GM23338 (cell line): ENCODE measurements at regions not wholly inside any gene's neighbourhood (a gene's known extent, or its start where the extent isn't known, plus 50 kb on each side); places are given as distances from the start of the nearest gene placed in this dataset.

ENCODE experiments used
- ATAC-seq: fragments of 200-7000 bp; cut with Tn5 transposase; 3 replicates; pipeline ENCODE4 v1.9.1; 2020
- DNase-seq: peaks from one replicate; pipeline ENCODE4 v3.0.0-alpha.2; 2015; ENCODE audit warnings: low spot score
- H2AFZ ChIP-seq: fragments of 200-600 bp; sonication (generic); 2 replicates; pipeline ENCODE4 v1.8.0; 2016; ENCODE audit warnings: antibody characterized with exemption, mild to moderate bottlenecking, moderate library complexity
- H3F3A ChIP-seq: fragments of 200-600 bp; sonication (generic); replicated peaks from 2 replicates; pipeline ENCODE4 v1.8.0; 2017; ENCODE audit warnings: antibody characterized with exemption, mixed run types, low read depth
- H3K27ac ChIP-seq: fragments of 200-600 bp; sonication (generic); 2 replicates; pipeline ENCODE4 v1.6.1; 2016; ENCODE audit warnings: low read depth
- H3K27me3 ChIP-seq: fragments of 200-600 bp; sonication (generic); 2 replicates; pipeline ENCODE4 v1.8.0; 2016; ENCODE audit warnings: mild to moderate bottlenecking, mixed run types, moderate library complexity; ENCODE audit not compliant: insufficient read depth
- H3K36me3 ChIP-seq: fragments of 200-600 bp; sonication (generic); 2 replicates; pipeline ENCODE4 v1.8.0; 2016; ENCODE audit warnings: mild to moderate bottlenecking; ENCODE audit not compliant: insufficient read depth
- H3K4me1 ChIP-seq: fragments of 200-600 bp; sonication (generic); 2 replicates; pipeline ENCODE4 v1.8.0; 2016; ENCODE audit warnings: mild to moderate bottlenecking, moderate library complexity; ENCODE audit not compliant: insufficient read depth
- H3K4me2 ChIP-seq: fragments of 200-600 bp; sonication (generic); 2 replicates; pipeline ENCODE4 v1.7.1; 2017; ENCODE audit warnings: mixed run types
- H3K4me3 ChIP-seq: fragments of 200-600 bp; sonication (generic); 2 replicates; pipeline ENCODE4 v1.6.1; 2016; ENCODE audit warnings: mixed run types
- H3K79me2 ChIP-seq: fragments of 200-600 bp; sonication (generic); replicated peaks from 2 replicates; pipeline ENCODE4 v1.8.0; 2017; ENCODE audit warnings: mild to moderate bottlenecking; ENCODE audit not compliant: insufficient read depth
- H3K9me2 ChIP-seq: fragments of 200-600 bp; sonication (generic); 2 replicates; pipeline ENCODE4 v1.8.0; 2017; ENCODE audit not compliant: insufficient read depth
- H4K20me1 ChIP-seq: fragments of 200-600 bp; sonication (generic); replicated peaks from 2 replicates; pipeline ENCODE4 v1.8.0; 2017; ENCODE audit warnings: mild to moderate bottlenecking; ENCODE audit not compliant: insufficient read depth
- H3K27ac Mint-ChIP-seq: 2 replicates; pipeline ENCODE4 v1.8.0; 2020; ENCODE audit warnings: inconsistent platforms, mild to moderate bottlenecking, moderate library complexity, mixed read lengths
- H3K27me3 Mint-ChIP-seq: 3 replicates; pipeline ENCODE4 v1.8.0; 2022; ENCODE audit warnings: low read depth, mild to moderate bottlenecking, moderate library complexity, mixed read lengths, inconsistent platforms; ENCODE audit not compliant: insufficient read depth, poor library complexity
- H3K36me3 Mint-ChIP-seq: 3 replicates; pipeline ENCODE4 v1.8.0; 2021; ENCODE audit warnings: low read depth, mild to moderate bottlenecking, inconsistent platforms, moderate library complexity, mixed read lengths
- H3K4me1 Mint-ChIP-seq: 3 replicates; pipeline ENCODE4 v1.8.0; 2020; ENCODE audit warnings: mild to moderate bottlenecking, inconsistent platforms, mixed read lengths
- H3K4me3 Mint-ChIP-seq: 3 replicates; pipeline ENCODE4 v1.8.0; 2021; ENCODE audit warnings: moderate library complexity, mild to moderate bottlenecking, inconsistent platforms, mixed read lengths
- H3K9me3 Mint-ChIP-seq: 3 replicates; pipeline ENCODE4 v1.8.0; 2020; ENCODE audit warnings: moderate library complexity, mild to moderate bottlenecking, inconsistent platforms, mixed read lengths
- CREB1 ChIP-seq: fragments of 250-450 bp; sonication (Bioruptor Pico); IDR thresholded peaks from 2 replicates; pipeline ENCODE4 v1.5.0; 2020; ENCODE audit warnings: low read depth, mild to moderate bottlenecking, moderate library complexity
- CTCF ChIP-seq, 2 experiments: fragments of 200-600 bp in 1 of 2; sonication (generic) in 1 of 2; conservative IDR thresholded peaks; 2 replicates each; pipeline versions ENCODE4 v1.5.1 to v1.6.1; 2016 to 2017; ENCODE audit warnings: antibody characterized with exemption in 2 of 2, low read depth in 2 of 2, mild to moderate bottlenecking in 2 of 2, moderate library complexity in 1 of 2
- ETS1 ChIP-seq: IDR thresholded peaks from 2 replicates; pipeline ENCODE4 v1.6.1; 2016; ENCODE audit warnings: antibody characterized with exemption
- EZH2 ChIP-seq: fragments of 200-600 bp; sonication (generic); IDR thresholded peaks from one replicate; pipeline ENCODE4 v1.8.0; 2017; ENCODE audit warnings: antibody characterized with exemption, mild to moderate bottlenecking, low read depth; ENCODE audit not compliant: unreplicated experiment
- EZH2phosphoT487 ChIP-seq: fragments of 200-600 bp; sonication (generic); IDR thresholded peaks from one replicate; pipeline ENCODE4 v1.8.1; 2018; ENCODE audit warnings: antibody characterized with exemption; ENCODE audit not compliant: unreplicated experiment
- JUNB ChIP-seq: IDR thresholded peaks from one replicate; pipeline ENCODE4 v1.6.1; 2016; ENCODE audit warnings: antibody characterized with exemption; ENCODE audit not compliant: unreplicated experiment
- NANOG ChIP-seq: IDR thresholded peaks from 2 replicates; pipeline ENCODE4 v1.6.1; 2016; ENCODE audit warnings: antibody characterized with exemption, borderline replicate concordance
- POLR2AphosphoS5 ChIP-seq: IDR thresholded peaks from 2 replicates; pipeline ENCODE4 v1.6.1; 2016; ENCODE audit warnings: antibody characterized with exemption, low read depth
- REST ChIP-seq: IDR thresholded peaks from one replicate; pipeline ENCODE4 v1.6.1; 2018; ENCODE audit warnings: antibody characterized with exemption; ENCODE audit not compliant: unreplicated experiment
- STAT1 ChIP-seq: IDR thresholded peaks from one replicate; pipeline ENCODE4 v1.6.1; 2016; ENCODE audit warnings: antibody characterized with exemption; ENCODE audit not compliant: unreplicated experiment
- ZNF114 ChIP-seq: fragments of 250-450 bp; sonication (Bioruptor Pico); IDR thresholded peaks from 2 replicates; pipeline ENCODE4 v1.5.0; 2020; ENCODE audit warnings: mild to moderate bottlenecking, moderate library complexity
- ZNF331 ChIP-seq: fragments of 250-450 bp; sonication (Bioruptor Pico); IDR thresholded peaks from 2 replicates; pipeline ENCODE4 v1.5.0; 2020; ENCODE audit warnings: low read depth, mild to moderate bottlenecking, moderate library complexity
- ZNF462 ChIP-seq: fragments of 250-450 bp; sonication (Bioruptor Pico); IDR thresholded peaks from 2 replicates; pipeline ENCODE4 v1.5.0; 2020; ENCODE audit warnings: mild to moderate bottlenecking, moderate library complexity

GRCh38 chr9:16358751-16359150 lies 511.7 kb downstream of the BNC2 start:
- Histone ChIP-seq H3K9me2 (peaks cover 23% of the 10 kb centered on the region; the same call in 1 of the 2 replicates), H4K20me1 (no peaks in the 10 kb centered on the region), H3K4me2 (no peak overlapping the region), H3K27me3 (no peaks in the 10 kb centered on the region), H3K27ac (no peak overlapping the region), H3K4me1 (peaks cover 7% of the 10 kb centered on the region; the same call in 1 of the 2 replicates), H3K36me3 (no peaks in the 10 kb centered on the region), H3F3A (no peaks in the 10 kb centered on the region), H3K79me2 (no peaks in the 10 kb centered on the region), H2AFZ (no peak overlapping the region), H3K4me3 (no peak overlapping the region)
- peaks cover 7% of the 10 kb centered on the region; the same call in 2 of the 3 replicates for H3K9me3 Mint-ChIP-seq
- H3K4me3 Mint-ChIP-seq = no peak overlapping the region
- DNase-seq (no peak), ATAC-seq (no peak)
- peaks cover 3% of the 10 kb centered on the region; the same call in 2 of the 3 replicates for H3K36me3 Mint-ChIP-seq
- peaks cover 4% of the 10 kb centered on the region for H3K27me3 Mint-ChIP-seq
- no peak overlapping the region for H3K27ac Mint-ChIP-seq
- peaks cover 8% of the 10 kb centered on the region; the same call in 2 of the 3 replicates for H3K4me1 Mint-ChIP-seq
- no peak for TF ChIP-seq CREB1
- no peak for TF ChIP-seq EZH2phosphoT487
- no peak for TF ChIP-seq ETS1
- TF ChIP-seq EZH2 = no peak
- TF ChIP-seq JUNB = no peak
- no peak for TF ChIP-seq ZNF114 (CRISPR knock-in tag)
- no peak for TF ChIP-seq POLR2AphosphoS5
- TF ChIP-seq ZNF462 = no peak
- TF ChIP-seq REST = no peak
- TF ChIP-seq NANOG = no peak
- no peak for TF ChIP-seq ZNF331 (CRISPR knock-in tag)
- TF ChIP-seq CTCF (conservative IDR thresholded peaks at IDR 0.05; ENCODE audit: low read depth in 2 of 2) = no peak
- TF ChIP-seq STAT1 = no peak
